ENCODE measurements at regions not wholly inside any gene's neighbourhood (a gene's known extent, or its start where the extent isn't known, plus 50 kb on each side); places are given as distances from the start of the nearest gene placed in this dataset.

GRCh38 chr2:107542314-107542740 lies 284.4 kb upstream of the RGPD4 start:
- Mint-ChIP-seq H3K27me3 (no peaks in the 10 kb centered on the region), H3K27ac (no peak overlapping the region), H3K4me3 (no peak overlapping the region), H3K4me1 (no peaks in the 10 kb centered on the region), H3K36me3 (no peaks in the 10 kb centered on the region), H3K9me3 (peaks cover 0 to 11% (median 0%) of the 10 kb centered on the region in 3 donors)
- WGBS (ENCODE audit: insufficient coverage) = 75% methylated on average over 5 of the region's 5 CpGs
- ChIA-PET CTCF (no interaction called here), POLR2A (no interaction called here)
- ATAC-seq (replicated peaks in 1 of 4) (no peak), DNase-seq (no peak)
- no peaks in the 10 kb centered on the region for H3K27me3 ChIP-seq (replicated peaks in 1 of 2; ENCODE audit: control insufficient read depth in 2 of 2, extremely low read depth in 1 of 2, insufficient read depth in 2 of 2, low read length in 1 of 2)
- H3K36me3 ChIP-seq (ENCODE audit: control insufficient read depth in 2 of 2, extremely low read depth in 1 of 2, insufficient read depth in 1 of 2, low read length in 1 of 2) = no peaks in the 10 kb centered on the region
- no peaks in the 10 kb centered on the region for H3K9me3 ChIP-seq
- H3K27ac ChIP-seq (ENCODE audit: low read length) = no peak overlapping the region
- H3K4me1 ChIP-seq (ENCODE audit: control insufficient read depth in 1 of 2, extremely low read depth in 1 of 2, insufficient read depth in 2 of 2, low read length in 2 of 2) = no peaks in the 10 kb centered on the region
- H3K4me3 ChIP-seq (ENCODE audit: control insufficient read depth in 1 of 2, extremely low read depth in 1 of 2, low read length in 1 of 2) = no peak overlapping the region

- no peaks in the 10 kb centered on the region for H3K4me1 ChIP-seq (ENCODE audit: control insufficient read depth in 1 of 2, extremely low read depth in 1 of 2, insufficient read depth in 2 of 2, low read length in 2 of 2)
- CTCF ChIA-PET = no interaction called here
These were observed 282.9 kb upstream of the RGPD4 start for GRCh38 chr2:107543793-107544192.

GRCh38 chr2:107545066-107545465 lies 281.6 kb upstream of the RGPD4 start:
- H3K36me3 Mint-ChIP-seq = no peaks in the 10 kb centered on the region
- ATAC-seq (replicated peaks in 1 of 4) = no peak
- WGBS (ENCODE audit: insufficient coverage) = 92% methylated on average over 9 of the region's 11 CpGs

More at GRCh38 chr2:107543793-107544192, 282.9 kb upstream of the RGPD4 start:
- Histone ChIP-seq H3K27ac (ENCODE audit: low read length) (no peak overlapping the region), H3K4me3 (ENCODE audit: control insufficient read depth in 1 of 2, extremely low read depth in 1 of 2, low read length in 1 of 2) (no peak overlapping the region), H3K36me3 (ENCODE audit: control insufficient read depth in 2 of 2, extremely low read depth in 1 of 2, insufficient read depth in 1 of 2, low read length in 1 of 2) (no peaks in the 10 kb centered on the region), H3K9me3 (no peaks in the 10 kb centered on the region), H3K27me3 (replicated peaks in 1 of 2; ENCODE audit: control insufficient read depth in 2 of 2, extremely low read depth in 1 of 2, insufficient read depth in 2 of 2, low read length in 1 of 2) (no peaks in the 10 kb centered on the region)
- Mint-ChIP-seq H3K9me3 (peaks cover 0 to 11% (median 0%) of the 10 kb centered on the region in 3 donors), H3K4me3 (no peak overlapping the region), H3K27me3 (no peaks in the 10 kb centered on the region), H3K27ac (no peak overlapping the region), H3K4me1 (no peaks in the 10 kb centered on the region), H3K36me3 (no peaks in the 10 kb centered on the region)
- no peak for ATAC-seq (replicated peaks in 1 of 4)
- POLR2A ChIA-PET = no interaction called here
- WGBS (ENCODE audit: insufficient coverage) = 80% methylated on average over 1 of the region's 3 CpGs
- DNase-seq = no peak

GRCh38 chr2:107545851-107546250 lies 280.8 kb upstream of the RGPD4 start:
- peaks cover 0 to 4% (median 0%) of the 10 kb centered on the region in 3 donors for H3K9me3 Mint-ChIP-seq
- CTCF ChIA-PET = no interaction called here
- Histone ChIP-seq H3K27ac (ENCODE audit: low read length) (no peak overlapping the region), H3K4me1 (ENCODE audit: control insufficient read depth in 1 of 2, extremely low read depth in 1 of 2, insufficient read depth in 2 of 2, low read length in 2 of 2) (no peaks in the 10 kb centered on the region), H3K9me3 (no peaks in the 10 kb centered on the region), H3K4me3 (ENCODE audit: control insufficient read depth in 1 of 2, extremely low read depth in 1 of 2, low read length in 1 of 2) (no peak overlapping the region), H3K27me3 (replicated peaks in 1 of 2; ENCODE audit: control insufficient read depth in 2 of 2, extremely low read depth in 1 of 2, insufficient read depth in 2 of 2, low read length in 1 of 2) (no peaks in the 10 kb centered on the region), H3K36me3 (ENCODE audit: control insufficient read depth in 2 of 2, extremely low read depth in 1 of 2, insufficient read depth in 1 of 2, low read length in 1 of 2) (no peaks in the 10 kb centered on the region)
- H3K36me3 Mint-ChIP-seq = no peaks in the 10 kb centered on the region
- no peaks in the 10 kb centered on the region for H3K27me3 Mint-ChIP-seq
- POLR2A ChIA-PET = no interaction called here
- no peak overlapping the region for H3K27ac Mint-ChIP-seq
- H3K4me3 Mint-ChIP-seq = no peak overlapping the region
- no peaks in the 10 kb centered on the region for H3K4me1 Mint-ChIP-seq
- ATAC-seq (replicated peaks in 1 of 4) (no peak), DNase-seq (no peak)
- WGBS (ENCODE audit: insufficient coverage) = no CpG with 5 or more reads among the region's 4 CpGs

More at GRCh38 chr2:107545066-107545465, 281.6 kb upstream of the RGPD4 start:
- Mint-ChIP-seq H3K4me3 (no peak overlapping the region), H3K4me1 (no peaks in the 10 kb centered on the region), H3K9me3 (peaks cover 0 to 11% (median 0%) of the 10 kb centered on the region in 3 donors), H3K27me3 (no peaks in the 10 kb centered on the region), H3K27ac (no peak overlapping the region)
- CTCF ChIA-PET = no interaction called here
- Histone ChIP-seq H3K36me3 (ENCODE audit: control insufficient read depth in 2 of 2, extremely low read depth in 1 of 2, insufficient read depth in 1 of 2, low read length in 1 of 2) (no peaks in the 10 kb centered on the region), H3K27me3 (replicated peaks in 1 of 2; ENCODE audit: control insufficient read depth in 2 of 2, extremely low read depth in 1 of 2, insufficient read depth in 2 of 2, low read length in 1 of 2) (no peaks in the 10 kb centered on the region), H3K27ac (ENCODE audit: low read length) (no peak overlapping the region), H3K9me3 (no peaks in the 10 kb centered on the region), H3K4me1 (ENCODE audit: control insufficient read depth in 1 of 2, extremely low read depth in 1 of 2, insufficient read depth in 2 of 2, low read length in 2 of 2) (no peaks in the 10 kb centered on the region), H3K4me3 (ENCODE audit: control insufficient read depth in 1 of 2, extremely low read depth in 1 of 2, low read length in 1 of 2) (no peak overlapping the region)
- POLR2A ChIA-PET = no interaction called here
- no peak for DNase-seq

- H3K4me1 ChIP-seq (ENCODE audit: control insufficient read depth in 1 of 2, extremely low read depth in 1 of 2, insufficient read depth in 2 of 2, low read length in 2 of 2) = no peaks in the 10 kb centered on the region
- no peak overlapping the region for H3K4me3 ChIP-seq (ENCODE audit: control insufficient read depth in 1 of 2, extremely low read depth in 1 of 2, low read length in 1 of 2)
- no peaks in the 10 kb centered on the region for H3K36me3 ChIP-seq (ENCODE audit: control insufficient read depth in 2 of 2, extremely low read depth in 1 of 2, insufficient read depth in 1 of 2, low read length in 1 of 2)
- no peaks in the 10 kb centered on the region for H3K4me1 Mint-ChIP-seq
- H3K36me3 Mint-ChIP-seq = no peaks in the 10 kb centered on the region
- WGBS (ENCODE audit: insufficient coverage) = 88% methylated on average over 1 of the region's 1 CpG
- no peak for ATAC-seq (replicated peaks in 1 of 4)
- ChIA-PET POLR2A (no interaction called here), CTCF (no interaction called here)
- H3K27ac Mint-ChIP-seq = no peak overlapping the region
- H3K9me3 Mint-ChIP-seq = peaks cover 0 to 3% (median 0%) of the 10 kb centered on the region in 3 donors
- no peaks in the 10 kb centered on the region for H3K27me3 Mint-ChIP-seq
- no peak for DNase-seq
- H3K9me3 ChIP-seq = no peaks in the 10 kb centered on the region
- no peak overlapping the region for H3K27ac ChIP-seq (ENCODE audit: low read length)
- no peaks in the 10 kb centered on the region for H3K27me3 ChIP-seq (replicated peaks in 1 of 2; ENCODE audit: control insufficient read depth in 2 of 2, extremely low read depth in 1 of 2, insufficient read depth in 2 of 2, low read length in 1 of 2)
- no peak overlapping the region for H3K4me3 Mint-ChIP-seq
These were observed 278.5 kb upstream of the RGPD4 start for GRCh38 chr2:107548216-107548615.

- ATAC-seq (replicated peaks in 1 of 4) (no peak), DNase-seq (no peak)
- Histone ChIP-seq H3K27ac (ENCODE audit: low read length) (no peak overlapping the region), H3K4me1 (ENCODE audit: control insufficient read depth in 1 of 2, extremely low read depth in 1 of 2, insufficient read depth in 2 of 2, low read length in 2 of 2) (no peaks in the 10 kb centered on the region), H3K36me3 (ENCODE audit: control insufficient read depth in 2 of 2, extremely low read depth in 1 of 2, insufficient read depth in 1 of 2, low read length in 1 of 2) (no peaks in the 10 kb centered on the region), H3K9me3 (no peaks in the 10 kb centered on the region), H3K4me3 (ENCODE audit: control insufficient read depth in 1 of 2, extremely low read depth in 1 of 2, low read length in 1 of 2) (no peak overlapping the region), H3K27me3 (replicated peaks in 1 of 2; ENCODE audit: control insufficient read depth in 2 of 2, extremely low read depth in 1 of 2, insufficient read depth in 2 of 2, low read length in 1 of 2) (no peaks in the 10 kb centered on the region)
- Mint-ChIP-seq H3K9me3 (peaks cover 0 to 19% (median 16%) of the 10 kb centered on the region in 3 donors), H3K27ac (no peak overlapping the region), H3K4me3 (no peak overlapping the region), H3K4me1 (no peaks in the 10 kb centered on the region), H3K27me3 (no peaks in the 10 kb centered on the region), H3K36me3 (no peaks in the 10 kb centered on the region)
- no CpG with 5 or more reads among the region's 2 CpGs for WGBS (ENCODE audit: insufficient coverage)
- ChIA-PET POLR2A (no interaction called here), CTCF (no interaction called here)
These were observed 273.6 kb upstream of the RGPD4 start for GRCh38 chr2:107553046-107553445.

GRCh38 chr2:107553539-107553938 lies 273.2 kb upstream of the RGPD4 start:
- H3K27ac Mint-ChIP-seq = no peak overlapping the region
- no peaks in the 10 kb centered on the region for H3K4me1 Mint-ChIP-seq
- no peak overlapping the region for H3K4me3 ChIP-seq (ENCODE audit: control insufficient read depth in 1 of 2, extremely low read depth in 1 of 2, low read length in 1 of 2)
- no peak overlapping the region for H3K4me3 Mint-ChIP-seq
- H3K4me1 ChIP-seq (ENCODE audit: control insufficient read depth in 1 of 2, extremely low read depth in 1 of 2, insufficient read depth in 2 of 2, low read length in 2 of 2) = no peaks in the 10 kb centered on the region
- CTCF ChIA-PET = no interaction called here
- POLR2A ChIA-PET = no interaction called here
- no CpG with 5 or more reads among the region's 5 CpGs for WGBS (ENCODE audit: insufficient coverage)
- H3K27ac ChIP-seq (ENCODE audit: low read length) = no peak overlapping the region
- peaks cover 0 to 19% (median 16%) of the 10 kb centered on the region in 3 donors for H3K9me3 Mint-ChIP-seq
- no peaks in the 10 kb centered on the region for H3K36me3 Mint-ChIP-seq
- DNase-seq (no peak), ATAC-seq (replicated peaks in 1 of 4) (no peak)
- H3K27me3 Mint-ChIP-seq = no peaks in the 10 kb centered on the region
- no peaks in the 10 kb centered on the region for H3K9me3 ChIP-seq
- no peaks in the 10 kb centered on the region for H3K27me3 ChIP-seq (replicated peaks in 1 of 2; ENCODE audit: control insufficient read depth in 2 of 2, extremely low read depth in 1 of 2, insufficient read depth in 2 of 2, low read length in 1 of 2)
- H3K36me3 ChIP-seq (ENCODE audit: control insufficient read depth in 2 of 2, extremely low read depth in 1 of 2, insufficient read depth in 1 of 2, low read length in 1 of 2) = no peaks in the 10 kb centered on the region

All from T-cell (primary cell).